ENCODE measurements at regions not wholly inside any gene's neighbourhood (a gene's known extent, or its start where the extent isn't known, plus 50 kb on each side); places are given as distances from the start of the nearest gene placed in this dataset.
"Not testable (repeated sequence)": the region's sequence is repeated elsewhere in the genome, so short reads cannot be mapped to it uniquely, and the experiment has no call there.

- no peak overlapping the region for H3K9ac ChIP-seq (ENCODE audit: insufficient read length)
- no peaks in the 10 kb centered on the region for H3K9me3 ChIP-seq (ENCODE audit: low read depth, low read length)
- H3K27ac ChIP-seq: no peak overlapping the region
- no peak for DNase-seq (ENCODE audit: low read depth, low spot score)
- H3K4me3 ChIP-seq: no peak overlapping the region
- H3K36me3 ChIP-seq (ENCODE audit: insufficient read depth, low read length): no peaks in the 10 kb centered on the region
- TF ChIP-seq EZH2 (IDR thresholded peaks at IDR 0.05) (no peak), POLR2AphosphoS5 (IDR thresholded peaks at IDR 0.05; ENCODE audit: borderline replicate concordance, low read depth, low read length) (no peak), FOXP2 (optimal IDR thresholded peaks at IDR 0.05; ENCODE audit: control extremely low read depth, extremely low read length, insufficient read depth) (no peak)
Measured at GRCh38 chr2:37571587-37572136, 99.8 kb downstream of the CDC42EP3 start.

GRCh38 chr2:37573451-37574388 is 97.7 kb downstream of the CDC42EP3 start:
- Histone ChIP-seq H3K36me3 (ENCODE audit: insufficient read depth, low read length) (no peaks in the 10 kb centered on the region), H3K9me3 (ENCODE audit: low read depth, low read length) (no peaks in the 10 kb centered on the region), H3K9ac (ENCODE audit: insufficient read length) (no peak overlapping the region), H3K27ac (peak overlapping the region; percentile 40), H3K4me3 (no peak overlapping the region)
- no peak for DNase-seq (ENCODE audit: low read depth, low spot score)
- TF ChIP-seq FOXP2 (optimal IDR thresholded peaks at IDR 0.05; ENCODE audit: control extremely low read depth, extremely low read length, insufficient read depth) (no peak), POLR2AphosphoS5 (IDR thresholded peaks at IDR 0.05; ENCODE audit: borderline replicate concordance, low read depth, low read length) (no peak), EZH2 (IDR thresholded peaks at IDR 0.05) (no peak)

- H3K9me3 ChIP-seq (ENCODE audit: low read depth, low read length): no peaks in the 10 kb centered on the region; the same call in 1 of the 2 replicates
- no peak overlapping the region for H3K9ac ChIP-seq (ENCODE audit: insufficient read length)
- no peaks in the 10 kb centered on the region for H3K36me3 ChIP-seq (ENCODE audit: insufficient read depth, low read length)
- no peak overlapping the region for H3K27ac ChIP-seq
- DNase-seq (ENCODE audit: low read depth, low spot score): no peak
- H3K4me3 ChIP-seq: no peak overlapping the region
- no peak for TF ChIP-seq POLR2AphosphoS5 (IDR thresholded peaks at IDR 0.05; ENCODE audit: borderline replicate concordance, low read depth, low read length)
- no peak for TF ChIP-seq FOXP2 (optimal IDR thresholded peaks at IDR 0.05; ENCODE audit: control extremely low read depth, extremely low read length, insufficient read depth)
- TF ChIP-seq EZH2 (IDR thresholded peaks at IDR 0.05): no peak
Measured at GRCh38 chr2:37575780-37576179, 95.7 kb downstream of the CDC42EP3 start.

- not testable (repeated sequence) for H3K4me3 ChIP-seq; H3K27ac ChIP-seq; DNase-seq (ENCODE audit: low read depth, low spot score); H3K9me3 ChIP-seq (ENCODE audit: low read depth, low read length); H3K36me3 ChIP-seq (ENCODE audit: insufficient read depth, low read length); H3K9ac ChIP-seq (ENCODE audit: insufficient read length)
Measured at GRCh38 chr2:37576194-37576593, 95.2 kb downstream of the CDC42EP3 start.

GRCh38 chr2:37576831-37577230 is 94.6 kb downstream of the CDC42EP3 start:
- H3K4me3 ChIP-seq: no peak overlapping the region
- no peaks in the 10 kb centered on the region; the same call in 1 of the 2 replicates for H3K9me3 ChIP-seq (ENCODE audit: low read depth, low read length)
- TF ChIP-seq POLR2AphosphoS5 (IDR thresholded peaks at IDR 0.05; ENCODE audit: borderline replicate concordance, low read depth, low read length) (no peak), FOXP2 (optimal IDR thresholded peaks at IDR 0.05; ENCODE audit: control extremely low read depth, extremely low read length, insufficient read depth) (no peak), EZH2 (IDR thresholded peaks at IDR 0.05) (no peak)
- no peak overlapping the region for H3K27ac ChIP-seq
- no peak for DNase-seq (ENCODE audit: low read depth, low spot score)
- no peaks in the 10 kb centered on the region for H3K36me3 ChIP-seq (ENCODE audit: insufficient read depth, low read length)
- no peak overlapping the region for H3K9ac ChIP-seq (ENCODE audit: insufficient read length)

GRCh38 chr2:37579192-37579713 is 92.2 kb downstream of the CDC42EP3 start:
- H3K27ac ChIP-seq: no peak overlapping the region
- no peaks in the 10 kb centered on the region for H3K36me3 ChIP-seq (ENCODE audit: insufficient read depth, low read length)
- no peak for TF ChIP-seq FOXP2 (optimal IDR thresholded peaks at IDR 0.05; ENCODE audit: control extremely low read depth, extremely low read length, insufficient read depth)
- no peak for TF ChIP-seq EZH2 (IDR thresholded peaks at IDR 0.05)
- TF ChIP-seq POLR2AphosphoS5 (IDR thresholded peaks at IDR 0.05; ENCODE audit: borderline replicate concordance, low read depth, low read length): no peak
- no peak for DNase-seq (ENCODE audit: low read depth, low spot score)
- no peaks in the 10 kb centered on the region; the same call in 1 of the 2 replicates for H3K9me3 ChIP-seq (ENCODE audit: low read depth, low read length)
- no peak overlapping the region for H3K4me3 ChIP-seq
- no peak overlapping the region for H3K9ac ChIP-seq (ENCODE audit: insufficient read length)

- not testable (repeated sequence) for H3K9me3 ChIP-seq (ENCODE audit: low read depth, low read length); H3K27ac ChIP-seq; H3K4me3 ChIP-seq; DNase-seq (ENCODE audit: low read depth, low spot score); H3K9ac ChIP-seq (ENCODE audit: insufficient read length); H3K36me3 ChIP-seq (ENCODE audit: insufficient read depth, low read length)
Measured at GRCh38 chr2:37579949-37580348, 91.5 kb downstream of the CDC42EP3 start.

GRCh38 chr2:37581433-37581832 is 90.0 kb downstream of the CDC42EP3 start:
- no peak for DNase-seq (ENCODE audit: low read depth, low spot score)
- Histone ChIP-seq H3K27ac (no peak overlapping the region), H3K4me3 (no peak overlapping the region), H3K36me3 (ENCODE audit: insufficient read depth, low read length) (no peaks in the 10 kb centered on the region), H3K9ac (ENCODE audit: insufficient read length) (no peak overlapping the region), H3K9me3 (ENCODE audit: low read depth, low read length) (no peaks in the 10 kb centered on the region; the same call in 1 of the 2 replicates)
- TF ChIP-seq POLR2AphosphoS5 (IDR thresholded peaks at IDR 0.05; ENCODE audit: borderline replicate concordance, low read depth, low read length): no peak
- TF ChIP-seq FOXP2 (optimal IDR thresholded peaks at IDR 0.05; ENCODE audit: control extremely low read depth, extremely low read length, insufficient read depth): no peak
- TF ChIP-seq EZH2 (IDR thresholded peaks at IDR 0.05): no peak

Measured in SK-N-MC (cell line).